Neural progenitor cell (in vitro differentiated cells): ENCODE measurements at regions not wholly inside any gene's neighbourhood (a gene's known extent, or its start where the extent isn't known, plus 50 kb on each side); places are given as distances from the start of the nearest gene placed in this dataset.
A peak's percentile ranks its signal among the peaks of the same experiment; 100 is the strongest.

ENCODE experiments used
- DNase-seq: peaks from one replicate; pipeline ENCODE4 v3.0.0-alpha.2; 2016; ENCODE audit warnings: low spot score
- H2AFZ ChIP-seq: fragments of 200-600 bp; sonication (generic); replicated peaks from 2 replicates; pipeline ENCODE4 v1.6.1; 2016; ENCODE audit warnings: antibody characterized with exemption
- H3F3A ChIP-seq: fragments of 200-600 bp; sonication (generic); 2 replicates; pipeline ENCODE4 v1.6.1; 2016; ENCODE audit warnings: antibody characterized with exemption, low read depth
- H3K27ac ChIP-seq: fragments of 200-600 bp; sonication (generic); 2 replicates; pipeline ENCODE4 v1.5.1; 2016; ENCODE audit warnings: mild to moderate bottlenecking
- H3K27me3 ChIP-seq: fragments of 200-600 bp; sonication (generic); 2 replicates; pipeline ENCODE4 v1.6.1; 2016; ENCODE audit warnings: mild to moderate bottlenecking, moderate library complexity
- H3K36me3 ChIP-seq: fragments of 200-600 bp; sonication (generic); 2 replicates; pipeline ENCODE4 v1.5.1; 2016
- H3K4me1 ChIP-seq: fragments of 200-600 bp; sonication (generic); 2 replicates; pipeline ENCODE4 v1.6.1; 2016; ENCODE audit warnings: mixed run types
- H3K4me2 ChIP-seq: fragments of 200-600 bp; sonication (generic); 2 replicates; pipeline ENCODE4 v1.6.1; 2016
- H3K4me3 ChIP-seq: fragments of 200-600 bp; sonication (generic); 2 replicates; pipeline ENCODE4 v1.5.1; 2016
- H3K79me2 ChIP-seq: fragments of 200-600 bp; sonication (generic); 2 replicates; pipeline ENCODE4 v1.6.1; 2016; ENCODE audit warnings: low read depth
- H3K9ac ChIP-seq: fragments of 200-600 bp; sonication (generic); 2 replicates; pipeline ENCODE4 v1.6.1; 2016
- H3K9me3 ChIP-seq: fragments of 200-600 bp; sonication (generic); 2 replicates; pipeline ENCODE4 v1.5.1; 2016; ENCODE audit warnings: low read depth
- H4K20me1 ChIP-seq: fragments of 200-600 bp; sonication (generic); 2 replicates; pipeline ENCODE4 v1.6.1; 2016; ENCODE audit warnings: low read depth
- H3K27ac Mint-ChIP-seq: 3 replicates; pipeline ENCODE4 v1.8.0; 2021; ENCODE audit warnings: mixed read lengths
- H3K27me3 Mint-ChIP-seq: 2 replicates; pipeline ENCODE4 v1.8.0; 2022; ENCODE audit warnings: low read depth, mild to moderate bottlenecking, inconsistent platforms, moderate library complexity, mixed read lengths; ENCODE audit not compliant: insufficient read depth
- H3K36me3 Mint-ChIP-seq: 3 replicates; pipeline ENCODE4 v1.8.0; 2021; ENCODE audit warnings: mixed read lengths
- H3K4me1 Mint-ChIP-seq: 3 replicates; pipeline ENCODE4 v1.8.0; 2021; ENCODE audit warnings: mixed read lengths
- H3K4me3 Mint-ChIP-seq: 3 replicates; pipeline ENCODE4 v1.8.0; 2021; ENCODE audit warnings: mild to moderate bottlenecking, moderate library complexity, mixed read lengths
- H3K9me3 Mint-ChIP-seq: 3 replicates; pipeline ENCODE4 v1.8.0; 2020; ENCODE audit warnings: mixed read lengths
- CTCF ChIP-seq: fragments of 200-600 bp; sonication (generic); IDR thresholded peaks from 2 replicates; pipeline ENCODE4 v1.5.1; 2017; ENCODE audit warnings: antibody characterized with exemption, mild to moderate bottlenecking
- EZH2 ChIP-seq: fragments of 200-600 bp; sonication (generic); IDR thresholded peaks from 2 replicates; pipeline ENCODE4 v1.6.1; 2017; ENCODE audit warnings: antibody characterized with exemption, mild to moderate bottlenecking, moderate library complexity
- EZH2phosphoT487 ChIP-seq: fragments of 200-600 bp; sonication (generic); IDR thresholded peaks from 2 replicates; pipeline ENCODE4 v1.6.1; 2017; ENCODE audit warnings: antibody characterized with exemption

DNA sequence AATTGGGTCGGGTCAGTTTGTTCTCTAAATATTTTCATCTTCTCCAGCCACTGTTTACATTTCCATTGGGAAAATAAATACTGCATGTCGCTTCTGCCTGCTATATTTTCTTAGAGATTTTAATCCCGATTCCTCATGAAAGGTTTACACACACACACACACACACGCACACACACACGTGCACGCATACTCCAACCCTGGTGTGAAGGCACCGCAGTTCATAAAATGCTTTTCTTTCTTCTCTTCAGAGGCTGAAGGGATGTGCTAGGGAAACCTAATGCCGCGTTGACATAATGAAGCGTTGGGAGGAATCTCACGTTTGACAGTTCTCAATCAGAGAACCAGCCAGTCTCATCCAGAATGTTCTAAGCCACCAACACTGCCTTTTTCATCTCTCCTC lies 222.9 kb upstream of the IRX3 start:
- peaks cover 81% of the 10 kb centered on the region for H3K4me1 Mint-ChIP-seq
- no peak overlapping the region for H3K27ac ChIP-seq
- H3K36me3 ChIP-seq, result no peaks in the 10 kb centered on the region
- peak overlapping the region; percentile 2 for H3K27ac Mint-ChIP-seq
- H3K9me3 ChIP-seq, result no peaks in the 10 kb centered on the region
- TF ChIP-seq EZH2 (no peak), EZH2phosphoT487 (no peak), CTCF (no peak)
- peaks cover 49% of the 10 kb centered on the region for H3K4me1 ChIP-seq
- H3K4me3 Mint-ChIP-seq, result no peak overlapping the region
- H3K27me3 Mint-ChIP-seq, result peaks cover 12% of the 10 kb centered on the region
- no peaks in the 10 kb centered on the region for H3K9me3 Mint-ChIP-seq
- H3K79me2 ChIP-seq, result no peaks in the 10 kb centered on the region
- no peak for DNase-seq
- no peaks in the 10 kb centered on the region for H3K36me3 Mint-ChIP-seq
- H3K4me3 ChIP-seq, result no peak overlapping the region
- H3K4me2 ChIP-seq, result no peak overlapping the region
- no peak overlapping the region for H2AFZ ChIP-seq
- no peaks in the 10 kb centered on the region for H3K27me3 ChIP-seq
- H3K9ac ChIP-seq, result no peak overlapping the region
- H3F3A ChIP-seq, result no peaks in the 10 kb centered on the region
- H4K20me1 ChIP-seq, result no peaks in the 10 kb centered on the region

- peaks cover 54% of the 10 kb centered on the region for H3K4me1 ChIP-seq
- H4K20me1 ChIP-seq, result no peaks in the 10 kb centered on the region
- no peak overlapping the region for H3K4me3 ChIP-seq
- no peak for TF ChIP-seq CTCF
- TF ChIP-seq EZH2, result no peak
- TF ChIP-seq EZH2phosphoT487, result no peak
- peaks cover 12% of the 10 kb centered on the region for H3K27me3 Mint-ChIP-seq
- no peak overlapping the region for H2AFZ ChIP-seq
- no peak overlapping the region for H3K27ac ChIP-seq
- no peaks in the 10 kb centered on the region for H3K79me2 ChIP-seq
- H3K9ac ChIP-seq, result no peak overlapping the region
- H3K27ac Mint-ChIP-seq, result no peak overlapping the region
- no peaks in the 10 kb centered on the region for H3K36me3 Mint-ChIP-seq
- H3K4me1 Mint-ChIP-seq, result peaks cover 86% of the 10 kb centered on the region
- H3K9me3 Mint-ChIP-seq, result no peaks in the 10 kb centered on the region
- H3K9me3 ChIP-seq, result no peaks in the 10 kb centered on the region
- H3F3A ChIP-seq, result no peaks in the 10 kb centered on the region
- no peak overlapping the region for H3K4me3 Mint-ChIP-seq
- no peak overlapping the region for H3K4me2 ChIP-seq
- no peaks in the 10 kb centered on the region for H3K36me3 ChIP-seq
- no peak for DNase-seq
- no peaks in the 10 kb centered on the region for H3K27me3 ChIP-seq
These were observed 221.8 kb upstream of the IRX3 start for GRCh38 chr16:54508351-54508750.

- Mint-ChIP-seq H3K9me3 (no peaks in the 10 kb centered on the region), H3K27me3 (peaks cover 9% of the 10 kb centered on the region), H3K4me1 (peaks cover 76% of the 10 kb centered on the region), H3K36me3 (no peaks in the 10 kb centered on the region), H3K4me3 (peak overlapping the region; percentile 25), H3K27ac (peak overlapping the region; percentile 7)
- no peak for TF ChIP-seq EZH2phosphoT487
- TF ChIP-seq CTCF, result no peak
- TF ChIP-seq EZH2, result no peak
- no peaks in the 10 kb centered on the region for H4K20me1 ChIP-seq
- no peaks in the 10 kb centered on the region for H3K36me3 ChIP-seq
- H3K27me3 ChIP-seq, result no peaks in the 10 kb centered on the region
- no peak overlapping the region for H3K4me3 ChIP-seq
- no peaks in the 10 kb centered on the region for H3F3A ChIP-seq
- peak; percentile 28 for DNase-seq
- no peaks in the 10 kb centered on the region for H3K9me3 ChIP-seq
- H2AFZ ChIP-seq, result no peak overlapping the region
- H3K27ac ChIP-seq, result no peak overlapping the region
- H3K4me1 ChIP-seq, result peaks cover 46% of the 10 kb centered on the region
- no peaks in the 10 kb centered on the region for H3K79me2 ChIP-seq
- H3K4me2 ChIP-seq, result peak overlapping the region; percentile 66
- H3K9ac ChIP-seq, result no peak overlapping the region
These were observed 220.3 kb upstream of the IRX3 start for GRCh38 chr16:54506741-54507500.
